Breast epithelium (tissue), 4 donors: ENCODE measurements at regions not wholly inside any gene's neighbourhood (a gene's known extent, or its start where the extent isn't known, plus 50 kb on each side); places are given as distances from the start of the nearest gene placed in this dataset.
A peak's percentile ranks its signal among the peaks of the same experiment; 100 is the strongest.

Experiments
- DNase-seq, 2 donors: peaks; one replicate each; pipeline ENCODE4 v3.0.0-alpha.2; 2019; ENCODE audit warnings: low spot score in 2 of 2
- H3K27ac ChIP-seq, 2 donors: fragments of 200-600 bp; sonication (generic) in 1 of 2; one replicate each; pipeline ENCODE4 v1.5.1; 2016 to 2019; ENCODE audit warnings: mild to moderate bottlenecking in 1 of 2
- H3K27me3 ChIP-seq, 2 donors: fragments of 200-600 bp; sonication (generic) in 1 of 2; one replicate each; pipeline versions ENCODE4 v1.5.1 to v1.6.0; 2017 to 2019; ENCODE audit warnings: control low read depth in 1 of 2, mild to moderate bottlenecking in 1 of 2
- H3K36me3 ChIP-seq: fragments of 200-600 bp; one replicate; pipeline ENCODE4 v1.5.1; 2019
- H3K4me1 ChIP-seq, 2 donors: fragments of 200-600 bp; sonication (generic); one replicate each; pipeline ENCODE4 v1.5.1; 2016 to 2019; ENCODE audit warnings: control low read depth in 1 of 2
- H3K4me3 ChIP-seq, 3 donors: fragments of 200-600 bp; sonication (generic); 1 replicate in 2 of 3; 2 replicates in 1 of 3; pipeline ENCODE4 v1.5.1; 2016 to 2019; ENCODE audit warnings: mild to moderate bottlenecking in 3 of 3, moderate library complexity in 2 of 3
- H3K9me3 ChIP-seq, 2 donors: fragments of 200-600 bp; sonication (generic) in 1 of 2; one replicate each; pipeline ENCODE4 v1.5.1; 2016 to 2019; ENCODE audit warnings: control low read depth in 1 of 2
- POLR2A ChIP-seq: fragments of 450-650 bp; IDR thresholded peaks from one replicate; pipeline ENCODE4 v1.6.1; 2016; ENCODE audit warnings: antibody characterized with exemption, mild to moderate bottlenecking, moderate library complexity
- POLR2AphosphoS5 ChIP-seq, 3 donors: sonication (generic); formaldehyde crosslinking; IDR thresholded peaks; one replicate each; pipeline ENCODE4 v1.6.1; 2017; ENCODE audit warnings: antibody characterized with exemption in 3 of 3
- intact Hi-C: fragments of 100-400 bp; cut with DNase I; formaldehyde crosslinking; loops from one replicate; pipeline ENCODE4 v1.15.1; 2023; ENCODE audit warnings: low total_unique reads
- TF ChIP-seq, protein P1 (sequence below), 3 donors: fragments of 450-650 bp; IDR thresholded peaks; one replicate each; pipeline ENCODE4 v1.5.1; 2016 to 2017; ENCODE audit warnings: antibody characterized with exemption in 3 of 3, mild to moderate bottlenecking in 3 of 3, moderate library complexity in 3 of 3

DNA sequence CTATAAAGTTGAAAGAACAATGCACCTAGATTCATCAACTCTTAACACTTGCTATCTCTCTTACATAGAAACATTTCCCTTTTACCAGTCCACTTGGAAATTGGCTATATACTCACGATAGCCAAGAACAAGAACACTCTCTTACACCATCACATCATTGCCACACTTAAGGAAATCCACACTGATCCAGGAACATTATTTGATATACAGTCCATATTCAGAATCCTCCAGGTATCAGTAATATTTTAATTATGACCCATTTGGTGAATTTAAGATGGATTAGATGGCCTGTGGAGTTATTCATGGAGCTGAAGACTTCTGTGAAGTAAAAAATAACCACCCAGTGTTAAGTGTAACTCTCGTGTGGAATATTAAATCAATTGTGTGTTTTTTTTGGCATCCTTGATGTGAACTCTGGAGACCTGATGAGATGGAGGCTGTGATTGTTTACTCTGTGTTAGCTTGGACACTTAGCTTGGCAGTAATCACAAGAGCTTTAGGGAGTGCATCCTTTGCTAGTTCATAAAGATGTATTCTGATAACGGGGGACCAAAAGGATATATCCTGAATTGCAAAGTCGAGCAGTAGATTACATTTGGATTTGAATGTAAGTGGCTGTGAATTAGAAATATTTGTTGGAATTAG is 52.0 kb upstream of the ABL1 start:
- Histone ChIP-seq H3K27ac (peak overlapping the region; percentile 64 to 85), H3K27me3 (no peaks in the 10 kb centered on the region), H3K9me3 (no peaks in the 10 kb centered on the region), H3K4me1 (no peaks in the 10 kb centered on the region), H3K36me3 (no peaks in the 10 kb centered on the region), H3K4me3 (peak overlapping the region in 1 of 3 donors; percentile 3)
- TF ChIP-seq, protein P1, sequence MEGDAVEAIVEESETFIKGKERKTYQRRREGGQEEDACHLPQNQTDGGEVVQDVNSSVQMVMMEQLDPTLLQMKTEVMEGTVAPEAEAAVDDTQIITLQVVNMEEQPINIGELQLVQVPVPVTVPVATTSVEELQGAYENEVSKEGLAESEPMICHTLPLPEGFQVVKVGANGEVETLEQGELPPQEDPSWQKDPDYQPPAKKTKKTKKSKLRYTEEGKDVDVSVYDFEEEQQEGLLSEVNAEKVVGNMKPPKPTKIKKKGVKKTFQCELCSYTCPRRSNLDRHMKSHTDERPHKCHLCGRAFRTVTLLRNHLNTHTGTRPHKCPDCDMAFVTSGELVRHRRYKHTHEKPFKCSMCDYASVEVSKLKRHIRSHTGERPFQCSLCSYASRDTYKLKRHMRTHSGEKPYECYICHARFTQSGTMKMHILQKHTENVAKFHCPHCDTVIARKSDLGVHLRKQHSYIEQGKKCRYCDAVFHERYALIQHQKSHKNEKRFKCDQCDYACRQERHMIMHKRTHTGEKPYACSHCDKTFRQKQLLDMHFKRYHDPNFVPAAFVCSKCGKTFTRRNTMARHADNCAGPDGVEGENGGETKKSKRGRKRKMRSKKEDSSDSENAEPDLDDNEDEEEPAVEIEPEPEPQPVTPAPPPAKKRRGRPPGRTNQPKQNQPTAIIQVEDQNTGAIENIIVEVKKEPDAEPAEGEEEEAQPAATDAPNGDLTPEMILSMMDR (IDR thresholded peaks at IDR 0.05): no peak
- TF ChIP-seq POLR2AphosphoS5 (IDR thresholded peaks at IDR 0.05): no peak
- TF ChIP-seq POLR2A: no peak
- intact Hi-C loops: no loop called here
- DNase-seq: no peak

DNA sequence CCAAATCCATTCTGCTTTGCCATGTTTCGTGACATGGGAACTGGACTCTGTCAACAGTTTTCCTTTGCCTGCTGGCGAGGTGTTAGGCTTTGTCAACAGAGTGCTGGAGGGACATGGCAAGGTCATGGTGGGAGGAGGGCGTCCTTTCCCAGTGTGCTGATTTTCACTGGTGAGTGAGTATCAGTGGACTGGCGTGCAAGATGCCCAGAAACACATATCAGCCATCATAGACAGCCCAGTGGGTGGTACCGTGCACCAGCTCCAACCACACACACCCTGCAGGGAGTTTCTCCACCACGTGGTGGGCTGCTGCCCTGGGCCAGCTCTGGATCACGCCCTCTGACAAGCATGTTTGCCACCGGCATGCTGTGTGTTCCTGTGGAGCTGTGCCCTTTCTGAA is 50.0 kb upstream of the ABL1 start:
- intact Hi-C loops: no loop called here
- H3K27ac ChIP-seq: no peak overlapping the region
- no peaks in the 10 kb centered on the region for H3K27me3 ChIP-seq
- no peaks in the 10 kb centered on the region for H3K4me1 ChIP-seq
- H3K36me3 ChIP-seq: no peaks in the 10 kb centered on the region
- H3K9me3 ChIP-seq: peaks cover 0 to 11% of the 10 kb centered on the region in 2 donors
- no peak for DNase-seq
- TF ChIP-seq POLR2AphosphoS5 (IDR thresholded peaks at IDR 0.05): no peak
- TF ChIP-seq POLR2A: no peak
- TF ChIP-seq, protein P1 (IDR thresholded peaks at IDR 0.05): no peak
- H3K4me3 ChIP-seq: no peak overlapping the region
